Rectal smooth muscle tissue (tissue), 1 donor: ENCODE measurements at regions not wholly inside any gene's neighbourhood (a gene's known extent, or its start where the extent isn't known, plus 50 kb on each side); places are given as distances from the start of the nearest gene placed in this dataset.

Source experiments
- H3K27ac ChIP-seq: one replicate; pipeline ENCODE4 v1.7.0; 2013; ENCODE audit warnings: low read depth, low read length, inconsistent platforms
- H3K27me3 ChIP-seq: one replicate; pipeline ENCODE4 v1.7.0; 2013; ENCODE audit warnings: low read length; ENCODE audit not compliant: control insufficient read depth, insufficient read depth
- H3K36me3 ChIP-seq: one replicate; pipeline ENCODE4 v1.7.0; 2013; ENCODE audit warnings: low read length; ENCODE audit not compliant: control insufficient read depth, insufficient read depth
- H3K4me1 ChIP-seq: one replicate; pipeline ENCODE4 v1.7.0; 2013; ENCODE audit warnings: low read length; ENCODE audit not compliant: control insufficient read depth, insufficient read depth
- H3K4me3 ChIP-seq: one replicate; pipeline ENCODE4 v1.7.0; 2013; ENCODE audit warnings: low read length
- H3K9ac ChIP-seq: one replicate; pipeline ENCODE4 v1.7.0; 2013; ENCODE audit warnings: low read length

DNA sequence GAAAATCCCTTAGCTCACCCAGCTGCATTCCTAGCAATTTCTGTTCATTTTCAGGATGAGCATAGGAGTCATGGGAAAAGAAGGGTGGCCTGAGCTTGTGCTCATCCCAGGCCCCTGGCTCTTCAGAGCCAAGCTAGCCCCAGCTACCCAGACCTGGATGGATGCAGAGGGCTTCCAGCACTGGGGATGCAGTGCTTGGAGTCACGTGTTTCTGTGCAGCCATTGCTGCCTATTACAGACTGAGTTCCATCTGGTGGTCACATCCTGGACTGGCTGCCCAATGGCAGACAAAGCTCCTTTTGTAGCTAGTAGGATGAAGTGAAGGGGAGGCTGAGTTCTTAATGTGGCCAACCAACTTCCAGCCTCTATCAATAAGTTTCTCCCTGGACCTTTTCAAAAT lies 54.2 kb upstream of the JDP2 start:
- Histone ChIP-seq H3K9ac (no peak overlapping the region), H3K27me3 (no peaks in the 10 kb centered on the region), H3K4me1 (no peaks in the 10 kb centered on the region), H3K36me3 (no peaks in the 10 kb centered on the region), H3K4me3 (no peak overlapping the region), H3K27ac (no peak overlapping the region)

DNA sequence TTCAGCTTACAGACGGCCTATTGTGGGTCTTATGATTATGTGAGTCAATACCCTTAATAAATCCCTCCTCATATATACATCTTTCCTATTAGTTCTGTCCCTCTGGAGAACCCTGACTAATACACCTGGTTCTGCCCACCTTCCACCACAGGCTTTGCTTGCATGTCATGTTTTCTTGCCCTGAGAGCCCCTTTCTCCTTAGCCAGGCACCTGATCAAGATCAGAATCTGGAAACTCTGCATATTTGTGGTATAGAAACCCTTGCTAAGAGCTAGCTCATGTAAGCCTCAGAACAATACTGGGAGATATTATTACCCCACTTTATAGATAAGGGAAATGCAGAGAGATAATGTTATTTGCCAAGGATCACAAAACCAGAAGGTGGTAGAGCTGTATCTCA lies 52.9 kb upstream of the JDP2 start:
- Histone ChIP-seq H3K4me1 (no peaks in the 10 kb centered on the region), H3K36me3 (no peaks in the 10 kb centered on the region), H3K27ac (no peak overlapping the region), H3K27me3 (no peaks in the 10 kb centered on the region), H3K9ac (no peak overlapping the region), H3K4me3 (no peak overlapping the region)

- Histone ChIP-seq H3K27me3 (no peaks in the 10 kb centered on the region), H3K9ac (no peak overlapping the region), H3K27ac (no peak overlapping the region)
Measured at GRCh38 chr14:75375983-75376382, 51.8 kb upstream of the JDP2 start.

More at GRCh38 chr14:75375983-75376382, 51.8 kb upstream of the JDP2 start:
- Histone ChIP-seq H3K4me3 (no peak overlapping the region), H3K36me3 (no peaks in the 10 kb centered on the region), H3K4me1 (no peaks in the 10 kb centered on the region)
